IMR-90 (cell line): ENCODE measurements at regions not wholly inside any gene's neighbourhood (a gene's known extent, or its start where the extent isn't known, plus 50 kb on each side); places are given as distances from the start of the nearest gene placed in this dataset.

Experiments
- ATAC-seq: fragments of 200-7000 bp; cut with Tn5 transposase; 2 replicates; pipeline ENCODE4 v1.9.1; 2020; ENCODE audit warnings: low read depth, mild to moderate bottlenecking, moderate library complexity
- BruUV-seq: library from RNA; stranded (reverse); fragments of 400-500 nt; replicated peaks from 2 replicates; lab custom pipeline; 2021; lab: Mats Ljungman, UMichigan
- CTCF ChIA-PET: fragments of 300-600 bp; formaldehyde crosslinking; extraction: SDS; loops from one replicate; lab custom pipeline; 2021; ENCODE audit warnings: antibody characterized with exemption; lab: Yijun Ruan, JAX
- POLR2A ChIA-PET: fragments of 300-600 bp; sonication (Branson Sonifier 250); formaldehyde crosslinking; loops from one replicate; lab custom pipeline; 2022; ENCODE audit warnings: antibody characterized with exemption; ENCODE audit not compliant: unreplicated experiment; lab: Charles Lee
- DNase-seq: peaks from one replicate; pipeline ENCODE4 v3.0.0; 2013
- H2AFZ ChIP-seq: replicated peaks from 2 replicates; pipeline ENCODE3; 2013; ENCODE audit warnings: low read length, mild to moderate bottlenecking; ENCODE audit not compliant: poor library complexity
- H2AK5ac ChIP-seq: 2 replicates; pipeline ENCODE4 v1.6.1; 2013; ENCODE audit warnings: low read depth, low read length, inconsistent platforms
- H2AK9ac ChIP-seq: replicated peaks from 2 replicates; pipeline ENCODE3; 2013; ENCODE audit warnings: mild to moderate bottlenecking, low read depth, low read length, moderate library complexity; ENCODE audit not compliant: poor library complexity
- H2BK120ac ChIP-seq: 2 replicates; pipeline ENCODE4 v1.6.1; 2013; ENCODE audit warnings: low read depth, low read length, inconsistent platforms
- H2BK15ac ChIP-seq: 3 replicates; pipeline ENCODE4 v1.6.1; 2013; ENCODE audit warnings: low read depth, low read length, inconsistent platforms
- H2BK20ac ChIP-seq: 2 replicates; pipeline ENCODE4 v1.6.1; 2013; ENCODE audit warnings: low read depth, mild to moderate bottlenecking, inconsistent platforms, low read length, moderate library complexity
- H2BK5ac ChIP-seq: 2 replicates; pipeline ENCODE4 v1.6.1; 2013; ENCODE audit warnings: mild to moderate bottlenecking, low read depth, low read length, inconsistent platforms; ENCODE audit not compliant: poor library complexity, severe bottlenecking
- H3K14ac ChIP-seq: replicated peaks from 2 replicates; pipeline ENCODE4 v1.6.1; 2013; ENCODE audit warnings: low read depth, low read length, inconsistent platforms
- H3K18ac ChIP-seq: 2 replicates; pipeline ENCODE4 v1.6.1; 2013; ENCODE audit warnings: low read depth, low read length, control low read depth
- H3K23ac ChIP-seq: 2 replicates; pipeline ENCODE4 v1.6.1; 2013; ENCODE audit warnings: low read depth, low read length, inconsistent platforms
- H3K27ac ChIP-seq: 2 replicates; pipeline ENCODE4 v1.5.1; 2013; ENCODE audit warnings: mild to moderate bottlenecking, control low read depth, low read length; ENCODE audit not compliant: insufficient read depth
- H3K27me3 ChIP-seq: 2 replicates; pipeline ENCODE4 v1.6.1; 2013; ENCODE audit warnings: low read length; ENCODE audit not compliant: control insufficient read depth, insufficient read depth
- H3K36me3 ChIP-seq: 2 replicates; pipeline ENCODE4 v1.6.1; 2013; ENCODE audit warnings: low read length, mixed read lengths; ENCODE audit not compliant: control insufficient read depth, insufficient read depth
- H3K4ac ChIP-seq: 2 replicates; pipeline ENCODE4 v1.6.1; 2013; ENCODE audit warnings: low read depth, low read length, inconsistent platforms
- H3K4me1 ChIP-seq: 2 replicates; pipeline ENCODE4 v1.6.1; 2013; ENCODE audit warnings: low read length, mixed read lengths; ENCODE audit not compliant: control insufficient read depth, insufficient read depth
- H3K4me2 ChIP-seq: 2 replicates; pipeline ENCODE4 v1.6.1; 2013; ENCODE audit warnings: low read depth, mild to moderate bottlenecking, control low read depth, low read length, moderate library complexity
- H3K4me3 ChIP-seq: 2 replicates; pipeline ENCODE4 v1.5.1; 2013; ENCODE audit warnings: low read depth, mild to moderate bottlenecking, control low read depth, low read length, moderate library complexity; ENCODE audit not compliant: insufficient read depth
- H3K56ac ChIP-seq: 2 replicates; pipeline ENCODE4 v1.6.1; 2013; ENCODE audit warnings: low read length, inconsistent platforms; ENCODE audit not compliant: insufficient read depth; ENCODE audit errors: extremely low read depth
- H3K79me1 ChIP-seq, 2 experiments: 2 replicates each; pipeline ENCODE4 v1.6.1; 2013; ENCODE audit warnings: low read length in 2 of 2, inconsistent platforms in 1 of 2, low read depth in 1 of 2
- H3K9ac ChIP-seq: 2 replicates; pipeline ENCODE4 v1.6.1; 2013; ENCODE audit warnings: low read depth, low read length, control low read depth
- H3K9me1 ChIP-seq: 2 replicates; pipeline ENCODE4 v1.6.1; 2013; ENCODE audit warnings: low read length, inconsistent platforms; ENCODE audit not compliant: insufficient read depth
- H3K9me3 ChIP-seq: 2 replicates; pipeline ENCODE4 v1.6.1; 2013; ENCODE audit warnings: low read length; ENCODE audit not compliant: control insufficient read depth, insufficient read depth
- H4K20me1 ChIP-seq: 2 replicates; pipeline ENCODE4 v1.6.1; 2013; ENCODE audit warnings: low read length, inconsistent platforms; ENCODE audit not compliant: insufficient read depth
- H4K5ac ChIP-seq: 2 replicates; pipeline ENCODE4 v1.6.1; 2013; ENCODE audit warnings: mild to moderate bottlenecking, low read depth, low read length, control low read depth
- H4K8ac ChIP-seq, 2 experiments: 2 replicates each; pipeline ENCODE4 v1.6.1; 2013; ENCODE audit warnings: low read depth in 2 of 2, low read length in 2 of 2, control low read depth in 1 of 2, inconsistent platforms in 1 of 2
- H4K91ac ChIP-seq: 2 replicates; pipeline ENCODE4 v1.6.1; 2013; ENCODE audit warnings: low read depth, low read length, inconsistent platforms; ENCODE audit not compliant: insufficient read depth
- BHLHE40 ChIP-seq: fragments of 150-350 bp; IDR thresholded peaks from 2 replicates; pipeline ENCODE4 v1.6.1; 2016; ENCODE audit warnings: mild to moderate bottlenecking, low read depth, low read length
- CEBPB ChIP-seq: IDR thresholded peaks from 2 replicates; pipeline ENCODE4 v1.6.1; 2012; ENCODE audit warnings: low read depth, low read length, improper control_type of control experiment
- CHD1 ChIP-seq: IDR thresholded peaks from 2 replicates; pipeline ENCODE4 v1.6.1; 2012; ENCODE audit warnings: low read depth, low read length, improper control_type of control experiment
- CTCF ChIP-seq: conservative IDR thresholded peaks from 2 replicates; pipeline ENCODE4 v1.5.1; 2012; ENCODE audit warnings: mild to moderate bottlenecking, low read depth, low read length, improper control_type of control experiment
- ELK1 ChIP-seq: fragments of 150-350 bp; IDR thresholded peaks from 2 replicates; pipeline ENCODE4 v1.6.1; 2016; ENCODE audit warnings: low read depth, mild to moderate bottlenecking, low read length, moderate library complexity, borderline replicate concordance
- FOS ChIP-seq: fragments of 150-350 bp; IDR thresholded peaks from 2 replicates; pipeline ENCODE4 v1.6.1; 2016; ENCODE audit warnings: low read depth, low read length
- MAFK ChIP-seq: IDR thresholded peaks from 2 replicates; pipeline ENCODE4 v1.6.1; 2012; ENCODE audit warnings: low read depth, low read length, improper control_type of control experiment
- MAZ ChIP-seq: IDR thresholded peaks from 2 replicates; pipeline ENCODE4 v1.6.1; 2012; ENCODE audit warnings: low read depth, mild to moderate bottlenecking, low read length, improper control_type of control experiment, moderate library complexity, borderline replicate concordance
- MXI1 ChIP-seq: IDR thresholded peaks from 2 replicates; pipeline ENCODE4 v1.6.1; 2012; ENCODE audit warnings: low read depth, mild to moderate bottlenecking, low read length, moderate library complexity, borderline replicate concordance
- NFE2L2 ChIP-seq: fragments of 150-350 bp; IDR thresholded peaks from 2 replicates; pipeline ENCODE4 v1.6.1; 2016; ENCODE audit warnings: low read depth, mild to moderate bottlenecking, low read length
- POLR2A ChIP-seq: IDR thresholded peaks from 2 replicates; pipeline ENCODE4 v1.6.1; 2012; ENCODE audit warnings: mild to moderate bottlenecking, low read depth, low read length
- RAD21 ChIP-seq: IDR thresholded peaks from 2 replicates; pipeline ENCODE4 v1.6.1; 2012; ENCODE audit warnings: low read length, improper control_type of control experiment
- RCOR1 ChIP-seq: IDR thresholded peaks from 2 replicates; pipeline ENCODE4 v1.6.1; 2012; ENCODE audit warnings: mild to moderate bottlenecking, low read length, improper control_type of control experiment; ENCODE audit not compliant: insufficient replicate concordance
- USF2 ChIP-seq: fragments of 150-350 bp; IDR thresholded peaks from 2 replicates; pipeline ENCODE4 v1.6.1; 2017; ENCODE audit warnings: mild to moderate bottlenecking, antibody characterized with exemption, low read length, low read depth
- WGBS, 2 experiments: methylation state at CpG; one replicate each; pipeline versions ENCODE4 v1.1.5 to v1.1.7; 2013; ENCODE audit warnings: missing lambda C conversion rate in 2 of 2; ENCODE audit not compliant: insufficient read length in 1 of 2; ENCODE audit errors: extremely low coverage in 2 of 2; 5-methylcytosine and 5-hydroxymethylcytosine counted together
- dilution Hi-C: fragments of 300-500 bp; cut with HindIII; formaldehyde crosslinking; loops from one replicate; pipeline ENCODE4 v1.14.3; 2018; ENCODE audit warnings: low sequenced_read_pairs; ENCODE audit not compliant: unreplicated experiment
- in situ Hi-C: fragments of 300-500 bp; cut with MboI; formaldehyde crosslinking; loops from 3 replicates; pipeline ENCODE4 v1.14.3; 2019; ENCODE audit warnings: low sequenced_read_pairs, inconsistent platforms, mixed read lengths
- intact Hi-C: fragments of 100-400 bp; cut with micrococcal nuclease; formaldehyde crosslinking; loops from 2 replicates; pipeline ENCODE4 v1.10.0; 2022

- no peak overlapping the region for H3K23ac ChIP-seq
- H3K18ac ChIP-seq = no peak overlapping the region
- H2AFZ ChIP-seq = no peak overlapping the region
- no peaks in the 10 kb centered on the region for H3K27me3 ChIP-seq
- H3K4me2 ChIP-seq = no peak overlapping the region
- no peak overlapping the region for H2BK5ac ChIP-seq
- H3K4ac ChIP-seq = no peak overlapping the region
- no peak overlapping the region for H4K5ac ChIP-seq
- H2BK120ac ChIP-seq = no peak overlapping the region
- ATAC-seq (no peak), DNase-seq (no peak)
- no peak for TF ChIP-seq CEBPB
- TF ChIP-seq RCOR1 = no peak
- TF ChIP-seq CTCF = no peak
- no peak for TF ChIP-seq FOS
- no peak for TF ChIP-seq POLR2A
- TF ChIP-seq MAFK = no peak
- TF ChIP-seq CHD1 = no peak
- TF ChIP-seq ELK1 = no peak
- TF ChIP-seq RAD21 = no peak
- TF ChIP-seq USF2 = no peak
- no peak for TF ChIP-seq BHLHE40
- TF ChIP-seq MAZ = no peak
- no peak for TF ChIP-seq MXI1
- no peak for TF ChIP-seq NFE2L2
- POLR2A ChIA-PET = no interaction called here
- no peaks in the 10 kb centered on the region for H3K9me3 ChIP-seq
- dilution Hi-C loops = no loop called here
- no peak overlapping the region for H2BK15ac ChIP-seq
- H3K9ac ChIP-seq = no peak overlapping the region
- H3K79me1 ChIP-seq = no peaks in the 10 kb centered on the region
- H4K20me1 ChIP-seq = no peaks in the 10 kb centered on the region
- in situ Hi-C loops = no loop called here
- no peak overlapping the region for H2BK20ac ChIP-seq
- no TSS peak for BruUV-seq
- no peak overlapping the region for H4K91ac ChIP-seq
- H3K9me1 ChIP-seq = no peaks in the 10 kb centered on the region
- no peaks in the 10 kb centered on the region for H3K4me1 ChIP-seq
- no peak overlapping the region for H3K27ac ChIP-seq
- no peak overlapping the region for H3K56ac ChIP-seq
- no peak overlapping the region for H2AK5ac ChIP-seq
- H3K4me3 ChIP-seq = no peak overlapping the region
- no peaks in the 10 kb centered on the region for H3K36me3 ChIP-seq
- intact Hi-C loops = no loop called here
- WGBS, 2 experiments = no CpG with 5 or more reads among the region's 4 CpGs
- H4K8ac ChIP-seq = no peak overlapping the region
- no peak overlapping the region for H2AK9ac ChIP-seq
- no peak overlapping the region for H3K14ac ChIP-seq
- CTCF ChIA-PET = no interaction called here
Measured at GRCh38 chr2:118296663-118297062, 208.4 kb downstream of the INSIG2 start.
